ENCODE measurements at regions not wholly inside any gene's neighbourhood (a gene's known extent, or its start where the extent isn't known, plus 50 kb on each side); places are given as distances from the start of the nearest gene placed in this dataset.

DNA sequence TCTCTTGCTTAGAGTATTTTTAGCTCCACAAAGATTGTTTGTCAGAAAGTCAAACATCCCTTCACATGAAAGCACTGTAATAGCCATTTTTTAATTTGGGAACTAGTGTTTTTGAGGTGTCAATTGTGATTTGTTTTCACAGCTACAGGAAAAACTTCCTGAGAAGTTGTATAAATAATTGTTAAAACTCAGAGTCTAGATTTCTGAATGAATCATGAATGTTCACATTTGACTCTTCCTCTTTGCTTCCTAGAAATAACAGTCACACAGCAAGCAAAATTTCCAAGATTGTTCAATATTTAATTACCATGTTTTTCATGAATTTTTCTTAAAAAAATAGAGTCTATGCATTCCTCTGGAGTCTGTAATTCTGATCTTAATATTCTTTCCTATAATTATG, 156.9 kb upstream of the SLC7A11 start:
- Histone ChIP-seq H3K27me3 (ENCODE audit: control insufficient read depth, insufficient read depth, low read length) (no peaks in the 10 kb centered on the region), H3K9me3 (ENCODE audit: control insufficient read depth, low read length) (no peaks in the 10 kb centered on the region), H3K36me3 (ENCODE audit: control insufficient read depth, insufficient read depth, low read length) (no peaks in the 10 kb centered on the region), H3K79me2 (no peaks in the 10 kb centered on the region), H3K27ac (no peak overlapping the region), H3K4me3 (ENCODE audit: low read depth, low read length) (no peak overlapping the region), H2AFZ (no peak overlapping the region), H3K9ac (no peak overlapping the region), H3K4me1 (no peaks in the 10 kb centered on the region), H3K4me2 (ENCODE audit: low read length) (no peak overlapping the region)
- TF ChIP-seq CTCF (IDR thresholded peaks at IDR 0.05): no peak

DNA sequence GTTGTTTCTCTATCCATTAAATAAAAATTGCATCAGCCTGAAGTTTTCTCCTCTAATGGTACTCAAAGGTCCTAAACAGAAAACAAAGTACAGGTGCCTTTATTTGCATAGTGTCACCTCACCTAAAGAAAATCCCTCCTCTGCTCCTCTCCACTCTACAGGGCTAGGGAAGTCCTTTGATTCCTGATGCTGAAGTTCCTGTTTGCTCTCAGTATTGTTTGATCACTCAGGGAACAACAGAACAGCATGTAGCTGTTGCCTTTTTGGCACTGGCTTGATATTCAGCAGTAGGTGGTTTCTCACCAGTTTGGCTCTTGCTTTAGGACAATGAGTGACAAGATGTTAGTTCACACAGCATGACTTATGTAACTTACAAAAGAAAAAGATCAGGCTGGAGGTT, 156.2 kb upstream of the SLC7A11 start:
- H3K9me3 ChIP-seq (ENCODE audit: control insufficient read depth, low read length): no peaks in the 10 kb centered on the region
- no peak overlapping the region for H2AFZ ChIP-seq
- H3K4me1 ChIP-seq: no peaks in the 10 kb centered on the region
- no peak overlapping the region for H3K4me3 ChIP-seq (ENCODE audit: low read depth, low read length)
- no peaks in the 10 kb centered on the region for H3K36me3 ChIP-seq (ENCODE audit: control insufficient read depth, insufficient read depth, low read length)
- no peaks in the 10 kb centered on the region for H3K79me2 ChIP-seq
- H3K9ac ChIP-seq: no peak overlapping the region
- no peak for TF ChIP-seq CTCF (IDR thresholded peaks at IDR 0.05)
- no peak overlapping the region for H3K4me2 ChIP-seq (ENCODE audit: low read length)
- H3K27me3 ChIP-seq (ENCODE audit: control insufficient read depth, insufficient read depth, low read length): no peaks in the 10 kb centered on the region
- no peak overlapping the region for H3K27ac ChIP-seq

DNA sequence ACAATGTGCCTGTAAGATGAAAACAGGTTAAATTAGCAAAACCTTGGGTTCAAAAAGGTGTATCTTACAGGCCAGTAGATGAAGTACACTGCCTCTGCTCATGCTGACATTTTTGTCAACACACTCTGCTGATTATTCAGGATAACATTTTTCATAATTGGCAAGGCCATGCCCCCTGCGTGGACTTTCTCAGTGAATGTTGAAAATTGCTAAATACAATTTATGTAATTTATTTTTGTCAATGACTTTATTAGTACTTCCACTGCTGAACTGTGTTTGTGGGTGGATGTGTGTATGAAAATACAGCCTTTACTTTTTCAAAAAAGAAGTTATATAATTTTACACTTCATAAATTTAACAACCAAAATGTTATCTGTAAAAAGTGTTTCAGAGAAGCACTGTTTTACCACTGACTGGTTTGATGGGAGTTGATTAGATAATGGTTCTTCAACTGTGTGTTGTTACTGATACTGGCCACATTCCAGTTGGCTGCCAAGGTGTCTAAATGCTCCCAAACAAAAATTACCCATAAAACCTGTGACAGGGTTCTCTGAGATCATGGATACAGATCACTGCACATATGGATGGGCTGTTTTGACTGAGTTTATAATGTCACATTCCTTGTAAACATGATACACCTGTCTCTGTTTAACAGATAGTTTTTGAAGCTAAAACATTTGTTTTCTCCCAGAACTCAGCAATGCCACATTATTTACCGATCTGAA, 151.9 kb upstream of the SLC7A11 start:
- no peaks in the 10 kb centered on the region for H3K9me3 ChIP-seq (ENCODE audit: control insufficient read depth, low read length)
- H3K27me3 ChIP-seq (ENCODE audit: control insufficient read depth, insufficient read depth, low read length): no peaks in the 10 kb centered on the region
- H3K79me2 ChIP-seq: no peaks in the 10 kb centered on the region
- no peaks in the 10 kb centered on the region for H3K4me1 ChIP-seq
- H2AFZ ChIP-seq: no peak overlapping the region
- H3K4me2 ChIP-seq (ENCODE audit: low read length): no peak overlapping the region
- no peaks in the 10 kb centered on the region for H3K36me3 ChIP-seq (ENCODE audit: control insufficient read depth, insufficient read depth, low read length)
- no peak for TF ChIP-seq CTCF (IDR thresholded peaks at IDR 0.05)
- H3K9ac ChIP-seq: no peak overlapping the region
- H3K4me3 ChIP-seq (ENCODE audit: low read depth, low read length): no peak overlapping the region
- H3K27ac ChIP-seq: no peak overlapping the region

GRCh38 chr4:138392751-138393308, 150.7 kb upstream of the SLC7A11 start:
- no peak overlapping the region for H3K9ac ChIP-seq
- no peak overlapping the region for H3K4me2 ChIP-seq (ENCODE audit: low read length)
- no peak for TF ChIP-seq CTCF (IDR thresholded peaks at IDR 0.05)
- no peaks in the 10 kb centered on the region for H3K79me2 ChIP-seq
- no peaks in the 10 kb centered on the region for H3K36me3 ChIP-seq (ENCODE audit: control insufficient read depth, insufficient read depth, low read length)
- no peaks in the 10 kb centered on the region for H3K27me3 ChIP-seq (ENCODE audit: control insufficient read depth, insufficient read depth, low read length)
- H3K4me3 ChIP-seq (ENCODE audit: low read depth, low read length): no peak overlapping the region
- no peak overlapping the region for H3K27ac ChIP-seq
- no peaks in the 10 kb centered on the region for H3K9me3 ChIP-seq (ENCODE audit: control insufficient read depth, low read length)
- H2AFZ ChIP-seq: no peak overlapping the region
- H3K4me1 ChIP-seq: no peaks in the 10 kb centered on the region

All from parathyroid adenoma (tissue), 2 donors.